Muscle of back (tissue), 3 donors: ENCODE measurements at regions not wholly inside any gene's neighbourhood (a gene's known extent, or its start where the extent isn't known, plus 50 kb on each side); places are given as distances from the start of the nearest gene placed in this dataset.

Experiments
- DNase-seq, 3 donors: peaks; one replicate each; pipeline versions ENCODE4 v3.0.0 to v3.0.0-alpha.2; 2013

DNA sequence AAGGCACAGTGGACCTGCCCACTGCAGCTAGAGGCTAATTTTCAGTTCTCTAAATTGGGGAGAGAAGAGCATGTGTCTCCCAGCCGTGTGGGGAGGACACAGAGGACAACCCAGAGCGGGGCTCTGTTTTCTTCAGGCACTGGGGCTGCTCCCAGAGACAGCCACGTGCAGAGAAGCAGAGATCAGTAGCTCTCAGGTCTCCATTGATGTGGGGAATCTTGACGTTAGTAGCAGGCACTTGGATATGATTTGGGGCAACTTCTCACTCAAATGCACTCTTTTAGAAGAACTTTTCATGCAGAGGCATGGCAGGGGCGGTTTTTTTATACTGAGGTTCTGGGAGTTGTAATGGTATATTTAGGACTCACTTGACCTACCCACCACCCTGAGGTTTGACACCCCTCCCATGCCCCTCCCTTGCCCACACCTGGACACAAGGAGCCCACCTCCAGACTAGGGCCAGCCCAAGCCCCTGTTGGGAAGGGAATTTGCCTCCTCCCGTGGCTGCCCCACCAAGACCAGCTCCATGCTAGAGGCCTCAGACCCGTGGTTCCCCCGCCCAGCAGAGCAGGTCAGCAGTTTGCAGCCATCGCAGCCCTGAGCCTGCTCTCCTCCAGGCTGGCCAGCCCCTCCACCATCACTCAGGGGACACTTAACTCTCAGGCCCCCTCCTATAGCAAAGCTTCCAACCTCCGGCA lies 94.2 kb upstream of the RTL6 start:
- DNase-seq, result no peak

DNA sequence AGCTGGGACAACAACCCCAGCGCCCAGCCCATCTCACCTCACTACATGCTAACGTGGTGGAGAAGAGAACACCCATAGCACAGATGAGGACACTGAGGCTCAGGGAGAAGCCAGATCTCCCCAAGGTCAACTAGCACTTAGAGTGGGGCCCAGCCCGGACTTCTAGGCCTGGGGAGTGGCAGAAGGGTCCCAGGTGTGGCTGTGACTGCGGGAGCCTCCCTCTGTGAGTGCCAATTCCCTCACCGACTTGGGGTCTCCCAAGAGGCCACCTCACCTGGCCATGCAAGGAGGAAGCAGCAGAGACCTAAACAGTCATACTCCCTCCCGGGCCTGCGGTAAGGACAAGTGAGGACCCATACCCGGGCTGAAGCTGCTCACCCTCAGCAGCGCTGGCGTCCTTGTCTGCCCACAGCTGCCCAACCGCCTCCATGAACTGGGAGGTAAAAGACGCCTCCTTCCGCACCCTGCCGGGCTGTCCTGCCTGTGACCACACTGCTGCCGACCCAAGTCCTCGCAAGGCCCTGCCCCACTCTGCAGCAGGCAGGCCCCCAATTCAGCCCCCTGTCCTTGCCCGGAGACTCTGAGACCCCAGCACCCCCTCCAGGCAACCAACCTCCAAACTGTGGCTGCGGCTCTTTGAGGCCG lies 93.2 kb upstream of the RTL6 start:
- no peak for DNase-seq

DNA sequence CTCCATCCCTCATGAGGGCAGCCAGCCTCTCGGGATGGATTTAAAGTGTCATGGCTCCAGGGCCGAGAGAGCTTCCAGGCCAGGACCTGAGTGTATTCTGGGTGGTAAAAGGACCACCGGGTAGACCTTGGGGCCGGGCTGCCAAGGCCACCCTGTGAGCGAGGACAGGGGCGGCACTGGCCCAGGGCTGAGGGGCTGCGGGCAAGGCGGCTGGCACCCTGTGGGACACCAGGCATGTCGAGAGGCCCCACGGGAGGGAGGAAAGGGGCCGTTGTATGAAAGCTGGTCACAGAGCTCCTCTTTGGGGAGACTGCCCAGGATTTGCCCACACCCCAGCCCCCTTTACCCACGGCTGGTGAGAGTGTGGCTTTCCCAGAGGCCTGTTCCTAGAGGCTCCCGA lies 92.3 kb upstream of the RTL6 start:
- no peak for DNase-seq

DNA sequence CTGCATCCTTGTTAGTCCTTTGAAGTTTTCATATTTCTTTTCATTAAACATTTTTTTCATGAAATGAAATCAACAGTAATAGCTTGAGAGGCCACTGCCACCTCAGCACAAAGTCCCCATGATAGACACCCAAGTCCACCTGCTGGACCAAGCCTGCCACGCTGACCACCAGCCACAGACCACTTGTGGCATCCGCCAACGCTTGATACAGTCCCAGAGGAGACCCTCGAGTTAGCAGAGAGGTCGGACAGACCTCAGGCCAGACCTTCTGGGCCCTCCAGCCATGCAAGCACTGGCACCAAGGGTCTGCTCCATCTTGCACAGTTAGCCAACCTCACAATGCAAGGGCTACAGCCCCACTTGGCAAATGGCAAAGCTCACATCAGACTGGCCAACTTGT lies 91.8 kb upstream of the RTL6 start:
- DNase-seq, result no peak

DNA sequence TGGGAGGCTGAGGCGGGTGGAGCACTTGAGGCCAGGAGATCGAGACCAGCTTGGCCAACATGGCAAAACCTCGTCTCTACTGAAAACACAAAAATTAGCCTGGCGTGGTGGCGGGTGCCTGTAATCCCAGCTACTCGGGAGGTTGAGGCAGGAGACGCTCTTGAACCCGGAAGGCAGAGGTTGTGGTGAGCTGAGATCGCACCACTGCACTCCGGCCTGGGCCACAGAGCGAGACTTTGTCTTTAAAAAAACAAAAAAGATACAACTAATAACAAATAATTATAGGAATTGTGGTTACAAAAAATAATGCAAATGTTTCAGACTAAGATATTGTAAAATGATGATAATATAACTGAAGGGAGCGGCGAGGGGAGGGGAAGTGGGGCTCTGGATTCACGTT lies 90.3 kb upstream of the RTL6 start:
- DNase-seq, result no peak

DNA sequence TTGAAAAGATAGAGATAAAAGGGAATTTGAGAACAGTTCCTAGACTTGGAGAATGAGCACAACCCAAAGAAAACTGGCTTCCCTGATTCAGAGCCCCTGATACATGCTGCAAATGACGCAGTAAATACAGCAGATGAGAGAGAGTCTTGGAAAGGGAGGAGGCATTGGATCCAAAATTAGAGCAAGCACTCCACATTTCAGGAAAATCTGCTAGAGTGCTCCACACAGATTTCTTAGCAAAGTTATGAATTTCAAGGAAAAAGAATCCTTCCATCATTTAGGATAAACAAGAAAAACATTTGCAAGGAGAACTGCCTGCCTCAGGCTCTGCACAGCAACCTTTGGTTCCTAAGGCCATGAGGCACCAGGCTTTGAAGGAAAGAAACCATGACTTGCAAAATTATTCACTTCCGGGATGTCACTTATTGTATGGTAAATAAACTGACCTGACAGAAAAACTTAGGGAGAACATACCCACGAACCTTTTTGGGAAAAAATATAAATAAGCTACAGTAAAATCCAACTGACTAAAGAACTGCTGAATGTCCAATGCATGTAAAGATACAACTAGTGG lies 89.8 kb upstream of the RTL6 start:
- no peak for DNase-seq

DNA sequence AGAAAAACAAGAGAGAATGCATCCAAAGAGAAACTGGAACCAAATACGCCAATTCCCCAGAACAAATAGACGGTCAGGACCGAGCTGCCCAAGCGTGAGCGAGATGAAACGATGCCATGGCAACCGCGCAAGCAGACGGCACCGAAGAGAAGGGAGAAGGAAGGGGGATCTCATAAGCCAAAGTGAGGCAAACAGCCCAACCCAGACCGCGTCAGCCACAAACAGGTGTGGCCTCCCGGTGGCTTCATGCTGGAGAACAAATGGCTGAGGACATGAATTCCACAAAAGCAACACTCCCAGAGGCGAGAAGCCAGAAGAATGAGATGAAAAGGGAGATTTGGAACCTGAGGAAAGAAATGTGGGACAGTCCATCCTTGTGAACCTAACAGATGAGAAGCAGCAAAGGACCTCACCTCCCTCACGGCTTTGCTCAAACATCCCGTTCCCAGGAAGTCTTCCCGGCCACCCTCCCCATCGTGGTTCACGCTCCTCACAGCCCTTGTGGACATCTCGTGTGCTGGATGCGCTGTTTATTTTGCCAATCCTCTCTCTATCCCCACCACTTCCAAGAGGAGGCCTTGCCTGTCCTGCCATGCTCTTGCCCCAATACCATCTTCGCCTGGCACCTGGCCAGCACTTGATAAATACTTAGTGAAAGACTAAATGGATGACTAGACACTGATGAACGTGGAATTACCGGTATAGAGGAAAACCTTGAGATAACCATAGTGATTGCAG lies 89.1 kb upstream of the RTL6 start:
- DNase-seq, result peak in 2 of 3 donors; percentile 22 to 51

DNA sequence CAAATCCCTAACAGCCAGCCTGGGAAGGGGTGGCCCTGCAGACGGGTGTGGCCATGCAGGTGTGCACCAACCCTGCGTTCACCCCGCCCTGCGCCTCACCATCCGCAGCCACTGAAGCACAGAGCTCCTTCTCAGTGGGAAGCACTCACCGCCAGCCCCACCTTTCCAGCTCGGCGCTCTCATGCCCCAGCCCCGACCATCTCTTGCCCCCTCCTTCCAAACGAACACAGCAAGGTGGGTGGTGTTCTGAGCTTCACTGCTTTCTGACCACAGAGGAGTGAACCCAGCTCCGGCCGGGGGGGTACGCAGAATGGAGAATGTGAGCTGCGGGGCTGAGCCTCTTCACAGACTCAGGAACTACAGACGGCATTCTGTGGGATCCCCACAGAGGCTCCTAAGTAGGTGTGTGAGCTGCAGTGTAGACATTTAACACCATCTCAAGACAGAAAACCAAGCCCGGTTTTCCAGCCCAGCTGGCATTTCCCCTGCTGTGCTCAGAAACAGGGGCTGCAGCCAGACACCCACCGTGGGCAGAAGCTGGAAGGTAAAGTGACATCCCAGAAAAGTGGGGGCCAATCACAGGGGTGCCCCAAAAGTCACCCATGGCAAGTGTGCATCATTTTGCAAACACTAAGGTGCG lies 88.4 kb upstream of the RTL6 start:
- no peak for DNase-seq

DNA sequence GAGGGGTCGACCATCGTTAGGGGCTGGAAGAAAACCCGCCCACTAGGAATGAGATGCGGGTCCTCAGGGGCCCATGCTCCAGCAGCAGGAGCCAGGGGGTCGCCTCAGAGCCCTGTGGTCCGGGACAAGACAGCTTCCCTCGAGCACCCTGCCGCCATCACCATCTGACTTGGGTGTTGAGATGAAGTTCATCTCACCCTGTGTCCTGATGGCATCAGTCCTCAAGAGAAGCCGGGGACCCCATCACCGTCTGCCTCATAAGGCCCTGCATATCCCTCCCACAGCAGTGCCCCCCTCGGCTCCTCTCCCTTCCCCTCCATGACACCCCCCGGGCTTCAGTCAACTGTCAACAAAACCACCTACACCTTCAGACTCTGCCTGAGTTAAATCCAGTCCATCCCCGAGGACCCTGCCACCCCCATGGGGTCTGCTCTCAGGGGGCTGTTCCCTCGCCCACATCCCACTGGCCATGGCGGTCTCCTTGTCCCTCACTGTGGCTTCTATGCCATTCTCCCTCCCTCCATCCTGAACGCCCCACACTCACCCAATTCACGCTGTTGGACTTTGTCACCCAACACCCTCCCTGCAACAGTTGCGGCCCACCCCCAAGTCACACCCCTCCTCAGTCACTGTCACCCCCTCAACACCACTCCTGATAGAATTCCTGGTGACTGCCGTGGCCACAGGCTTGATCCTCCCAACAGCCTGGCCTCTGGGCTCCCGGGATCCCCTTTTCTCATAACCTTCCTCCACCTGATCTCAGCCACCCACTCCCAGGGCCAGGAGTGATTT lies 87.7 kb upstream of the RTL6 start:
- DNase-seq, result no peak

DNA sequence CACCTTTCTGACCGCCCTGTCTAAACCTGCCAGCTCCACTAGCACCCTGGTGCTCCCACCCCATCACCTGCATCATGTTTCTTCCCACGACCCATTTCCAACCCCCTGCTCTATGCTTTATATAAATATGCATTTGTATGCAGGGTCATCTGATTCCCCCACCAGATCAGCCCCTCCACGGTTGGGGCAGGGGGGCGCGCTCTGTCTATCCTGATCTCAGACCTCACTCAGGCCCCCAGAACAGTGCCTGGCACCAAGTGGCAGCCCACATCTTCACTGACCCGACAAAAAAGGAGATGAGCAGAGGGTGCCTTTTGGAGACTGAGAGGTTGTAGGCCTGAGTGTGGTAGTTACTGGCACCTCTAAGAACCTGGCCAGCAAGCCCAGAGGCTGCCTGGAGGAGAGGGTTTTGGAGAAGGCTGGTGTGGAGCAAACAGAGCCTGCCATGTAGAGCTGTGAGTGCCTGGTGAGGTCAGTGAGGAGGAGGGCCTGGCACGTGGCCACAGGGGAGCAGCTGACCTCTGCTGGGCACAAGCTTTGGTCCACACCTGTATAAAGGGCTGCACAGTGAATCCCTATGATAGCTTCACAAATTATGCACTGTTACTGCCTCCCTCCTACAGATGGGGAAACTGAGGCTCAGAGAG lies 86.3 kb upstream of the RTL6 start:
- DNase-seq, result no peak

DNA sequence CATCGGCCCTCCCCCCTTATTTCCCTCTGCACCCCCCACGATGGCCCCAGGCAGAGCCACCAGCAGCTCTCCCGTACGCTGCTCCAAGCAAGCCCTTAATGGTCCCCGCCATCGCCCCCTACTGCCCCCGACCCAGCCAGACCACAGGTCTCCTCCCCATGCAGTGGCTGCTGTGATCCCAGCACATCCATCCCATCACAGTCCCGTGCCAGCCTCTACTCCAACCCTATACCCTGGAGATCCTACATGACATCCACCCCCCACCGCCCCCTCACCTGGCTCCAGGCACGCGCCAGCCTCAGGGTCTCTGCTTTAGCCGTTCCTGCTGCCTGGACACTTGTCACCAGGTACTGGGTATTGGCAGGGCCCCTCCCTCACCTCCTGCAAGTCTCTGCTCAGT lies 85.8 kb upstream of the RTL6 start:
- no peak for DNase-seq

DNA sequence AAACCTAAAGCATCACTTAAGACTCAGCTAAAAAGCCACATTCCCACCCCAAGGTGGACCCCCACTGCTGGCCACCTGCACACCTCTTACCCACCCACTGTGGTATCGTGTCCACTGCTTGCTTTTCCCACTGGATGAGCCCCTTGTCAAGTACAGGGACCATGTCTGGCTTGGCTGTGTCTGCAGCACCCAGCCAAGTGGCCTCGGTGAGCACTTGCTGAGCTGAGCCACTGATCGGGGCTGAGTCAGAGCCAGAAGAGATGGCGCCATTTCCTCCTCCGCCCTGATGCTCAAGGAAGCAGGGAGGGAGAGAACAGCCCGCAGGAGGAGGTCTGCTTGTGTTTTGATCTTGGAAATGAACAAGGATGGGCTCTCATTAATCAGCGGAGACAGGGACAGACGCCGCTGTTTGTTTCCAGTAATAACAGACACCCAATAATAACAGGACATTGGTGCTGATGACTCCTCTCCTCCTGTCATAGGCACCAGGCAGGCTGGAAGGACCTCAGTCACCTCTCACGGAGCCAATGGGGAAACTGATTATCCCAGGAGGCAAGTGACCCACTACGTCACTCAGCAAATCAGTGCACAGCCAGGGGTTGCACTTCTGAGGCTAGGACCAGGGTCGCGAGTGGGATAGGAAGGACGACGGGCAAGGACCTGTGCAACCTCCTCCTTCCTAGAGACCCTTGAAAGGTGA lies 85.2 kb upstream of the RTL6 start:
- no peak for DNase-seq

DNA sequence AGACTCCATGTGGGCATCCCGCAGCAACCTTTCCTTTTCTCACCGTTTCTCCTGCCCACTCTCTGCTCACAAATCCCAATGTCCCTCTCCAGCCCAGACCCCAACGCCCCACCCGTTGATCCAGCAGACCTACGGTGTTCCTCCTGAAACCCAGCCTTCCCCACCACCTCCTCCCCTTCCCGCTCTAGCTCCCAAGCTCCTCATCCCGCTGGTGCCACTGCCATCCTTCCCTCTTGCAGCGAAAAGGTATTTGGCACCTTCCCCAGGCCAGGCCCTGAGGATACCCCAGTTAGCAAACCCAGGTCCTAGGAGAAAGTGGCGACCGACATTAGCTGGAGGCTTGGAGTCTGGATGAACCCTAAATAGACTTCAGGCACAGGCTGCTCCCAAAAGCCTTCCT lies 84.0 kb upstream of the RTL6 start:
- no peak for DNase-seq

DNA sequence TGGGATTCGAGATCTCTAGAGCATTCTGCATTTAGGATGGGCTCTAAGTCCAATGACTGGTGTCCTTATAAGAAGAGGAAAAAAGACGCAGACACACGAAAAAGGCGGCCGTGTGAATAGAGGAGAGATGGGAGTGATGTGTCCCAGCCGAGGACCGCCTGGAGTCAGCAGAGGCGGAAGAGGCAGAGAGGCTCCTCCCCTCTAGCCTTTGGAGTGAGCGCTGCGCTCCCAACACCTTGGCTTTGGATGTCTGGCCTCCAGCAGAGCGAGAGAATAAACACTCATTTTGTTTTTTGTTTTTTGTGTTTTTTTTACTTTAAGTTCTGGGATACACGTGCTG lies 83.0 kb upstream of the RTL6 start:
- no peak for DNase-seq

DNA sequence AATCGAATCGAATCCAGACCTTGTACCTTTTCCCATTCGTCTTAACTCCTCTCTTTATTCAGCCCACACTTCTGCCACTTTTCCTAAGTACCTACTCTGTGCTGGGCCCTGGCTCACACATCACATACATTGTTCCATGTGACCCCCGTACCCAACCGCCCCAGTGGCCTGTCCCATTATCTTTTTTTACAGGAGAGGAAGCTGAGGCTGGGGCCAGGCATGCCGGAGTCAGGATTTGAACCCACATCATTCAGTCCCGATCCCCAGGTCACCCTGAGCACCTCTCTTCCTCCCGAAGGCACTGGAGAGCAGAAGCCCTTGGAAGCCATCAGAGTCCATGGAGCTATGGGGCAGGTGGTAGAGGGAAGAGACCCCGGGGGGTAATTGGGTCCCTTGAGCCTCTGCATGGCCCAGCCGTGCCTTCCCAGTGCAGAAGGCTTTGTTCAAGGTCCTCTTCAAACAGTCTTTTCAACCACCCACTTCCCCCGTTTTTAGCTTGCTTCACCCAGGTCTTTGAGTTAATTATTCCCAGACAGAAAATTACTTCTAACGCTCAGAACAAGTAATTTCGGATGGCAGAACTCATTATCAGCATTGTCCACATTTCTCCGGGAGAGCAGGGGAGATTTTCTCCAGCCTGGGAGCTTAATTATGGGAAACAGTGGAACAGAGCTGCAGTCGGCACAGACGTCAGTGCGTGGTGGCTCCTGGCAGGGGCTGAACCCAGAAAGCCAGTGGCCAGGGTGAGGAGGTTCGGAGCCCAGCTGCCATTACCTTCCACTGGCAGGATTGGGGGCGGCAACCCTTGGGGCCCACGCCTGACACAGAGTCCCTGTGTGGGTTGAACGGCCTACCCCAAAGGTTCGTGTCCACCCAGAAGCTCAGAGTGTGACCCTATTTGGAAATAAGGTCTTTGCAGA lies 82.4 kb upstream of the RTL6 start:
- no peak for DNase-seq

DNA sequence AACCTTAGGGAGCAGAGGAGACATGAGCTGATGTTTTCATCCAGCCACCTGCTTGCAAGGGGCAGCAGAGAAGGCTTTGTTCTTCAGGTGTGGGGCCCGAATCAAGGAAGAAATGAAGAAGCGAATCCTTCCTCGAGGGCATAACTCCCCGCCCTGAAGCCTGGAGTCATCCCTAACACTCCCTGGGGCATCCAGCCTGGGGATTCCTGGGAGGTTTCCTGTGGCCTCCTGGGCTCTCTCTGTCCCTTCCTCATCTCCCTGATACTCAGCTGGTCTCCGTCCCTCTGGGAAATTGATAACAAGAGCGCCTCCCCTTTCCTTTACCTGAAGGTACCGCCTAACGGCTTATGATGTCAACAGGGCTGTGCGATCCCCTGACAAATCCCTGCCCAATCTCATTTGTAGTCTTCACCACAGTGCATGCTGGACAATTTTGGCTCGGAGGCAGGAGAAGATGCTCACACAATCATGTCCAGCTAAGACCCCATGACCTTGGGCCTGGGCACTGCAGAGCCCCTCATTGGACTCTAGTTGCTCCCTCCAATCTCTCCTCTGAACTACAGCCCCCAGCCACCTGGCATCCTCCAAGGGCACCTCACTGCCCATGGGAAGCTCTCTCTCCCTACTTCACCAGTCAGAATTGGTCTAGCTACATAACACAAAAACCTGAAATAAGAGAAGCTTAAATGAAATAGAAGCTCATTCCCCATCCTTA lies 80.6 kb upstream of the RTL6 start:
- DNase-seq, result no peak

DNA sequence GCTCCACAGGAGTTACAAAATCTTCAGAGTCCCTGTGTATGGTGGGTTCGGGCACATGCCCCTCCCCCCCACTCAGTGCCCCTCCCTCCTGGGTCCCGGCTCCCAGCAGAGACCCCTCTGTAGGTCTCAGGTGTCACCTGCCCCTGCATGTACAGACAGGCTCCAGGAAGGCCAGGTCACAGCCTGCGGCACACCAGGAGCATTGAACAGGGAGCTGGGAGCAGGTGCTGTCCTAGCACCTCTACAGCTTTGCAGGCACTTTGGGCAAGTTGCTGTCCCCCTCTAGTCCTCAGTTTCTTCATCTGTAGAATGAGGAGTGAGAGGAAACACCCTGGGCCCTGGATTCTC lies 80.1 kb upstream of the RTL6 start:
- no peak for DNase-seq

DNA sequence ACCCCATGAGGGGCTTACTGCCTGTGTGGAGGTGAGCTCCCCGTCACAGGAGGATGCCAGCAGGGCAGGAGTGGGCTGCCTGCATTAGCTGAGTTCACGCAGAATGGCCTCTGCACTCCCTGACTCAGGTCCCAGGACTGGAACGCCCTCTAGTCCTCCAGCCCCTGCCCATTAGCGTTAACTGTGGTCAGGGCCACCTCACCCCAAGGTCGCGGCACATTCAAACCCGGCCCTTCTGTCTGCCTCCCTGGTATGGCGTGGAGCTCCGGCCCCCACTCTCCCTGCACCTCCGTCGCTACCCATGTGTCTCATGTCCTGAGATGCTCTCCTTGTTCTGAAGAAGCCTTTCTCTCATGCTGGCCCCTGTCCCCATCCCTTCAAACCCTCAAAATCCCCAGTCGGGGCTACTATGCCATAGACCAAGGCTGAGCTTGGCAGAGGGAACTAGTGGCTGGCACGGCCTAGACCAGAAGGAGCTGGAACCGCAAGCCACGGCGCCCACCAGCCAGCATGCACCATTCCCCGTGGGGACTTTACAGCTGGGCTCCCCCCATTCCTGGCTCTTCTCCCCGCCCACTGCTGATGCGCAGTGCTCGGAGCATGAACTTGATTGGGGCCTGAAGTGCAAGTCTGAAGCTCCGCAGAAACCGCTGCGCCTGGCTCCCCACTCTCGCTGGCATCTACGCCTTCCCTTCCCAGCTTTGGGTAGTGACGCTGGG lies 79.5 kb upstream of the RTL6 start:
- no peak for DNase-seq
